Testis (tissue), 2 donors: ENCODE measurements at regions not wholly inside any gene's neighbourhood (a gene's known extent, or its start where the extent isn't known, plus 50 kb on each side); places are given as distances from the start of the nearest gene placed in this dataset.

ENCODE experiments used
- CTCF ChIP-seq, 3 experiments: fragments of 450-650 bp in 2 of 3; fragments of 200-600 bp in 1 of 3; sonication (generic) in 1 of 3; IDR thresholded peaks; one replicate each; pipeline ENCODE4 v1.5.1; 2016 to 2019; ENCODE audit warnings: antibody characterized with exemption in 3 of 3, mild to moderate bottlenecking in 2 of 3, moderate library complexity in 1 of 3
- POLR2A ChIP-seq: fragments of 450-650 bp; IDR thresholded peaks from one replicate; pipeline ENCODE4 v1.6.1; 2017; ENCODE audit warnings: antibody characterized with exemption, mild to moderate bottlenecking, moderate library complexity

GRCh38 chr15:99480016-99480810, 85.6 kb upstream of the MEF2A start:
- TF ChIP-seq CTCF (IDR thresholded peaks at IDR 0.05), result no peak
- no peak for TF ChIP-seq POLR2A
